ENCODE measurements at regions not wholly inside any gene's neighbourhood (a gene's known extent, or its start where the extent isn't known, plus 50 kb on each side); places are given as distances from the start of the nearest gene placed in this dataset.

DNA sequence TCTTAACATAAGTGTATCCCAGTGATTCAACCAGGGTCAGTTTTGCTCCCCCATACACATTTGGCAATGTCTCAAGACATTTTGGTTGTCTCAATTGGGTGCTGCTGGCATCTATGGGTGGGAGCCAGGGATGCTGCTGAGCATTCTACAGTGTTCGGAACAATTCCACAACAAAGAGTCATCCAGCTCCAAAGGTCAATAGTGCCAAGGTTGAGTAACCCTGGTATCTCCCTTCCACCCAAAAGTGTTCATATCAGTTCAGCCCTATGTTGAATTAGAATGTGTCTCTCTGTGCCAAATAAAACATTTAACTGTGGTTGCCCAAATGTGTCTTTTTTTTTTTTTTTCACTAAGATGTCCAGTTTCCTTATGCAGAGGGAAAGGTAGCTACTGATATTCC is 129.4 kb upstream of the RAI2 start:
- H3K9me3 Mint-ChIP-seq = no peaks in the 10 kb centered on the region
- intact Hi-C loops (cut with micrococcal nuclease) = no loop called here
- DNase-seq = no peak
- no peaks in the 10 kb centered on the region for H3K36me3 ChIP-seq (ENCODE audit: control insufficient read depth, insufficient read depth, low read length)
- H3K27me3 Mint-ChIP-seq (ENCODE audit: low read depth in 2 of 2) = no peaks in the 10 kb centered on the region
- no peaks in the 10 kb centered on the region for H3K4me1 Mint-ChIP-seq
- WGBS (ENCODE audit: insufficient coverage) = no CpG with 5 or more reads among the region's 1 CpG
- H3K4me3 Mint-ChIP-seq = no peak overlapping the region
- H3K4me1 ChIP-seq (ENCODE audit: control insufficient read depth, insufficient read depth, low read length) = no peaks in the 10 kb centered on the region
- no peaks in the 10 kb centered on the region for H3K36me3 Mint-ChIP-seq
- H3K4me3 ChIP-seq (ENCODE audit: low read length) = no peak overlapping the region
- no peak overlapping the region for H3K27ac Mint-ChIP-seq
- no peak for TF ChIP-seq CTCF (IDR thresholded peaks at IDR 0.05)
- H3K27ac ChIP-seq (ENCODE audit: low read length) = no peak overlapping the region
- no peaks in the 10 kb centered on the region for H3K9me3 ChIP-seq (ENCODE audit: control insufficient read depth, insufficient read depth, low read length)
- no peaks in the 10 kb centered on the region for H3K27me3 ChIP-seq (ENCODE audit: control insufficient read depth, insufficient read depth, low read length)
- no peak for ATAC-seq

- no CpG with 5 or more reads among the region's 2 CpGs for WGBS (ENCODE audit: insufficient coverage)
- no peak overlapping the region for H3K4me3 Mint-ChIP-seq
- Histone ChIP-seq H3K27me3 (ENCODE audit: control insufficient read depth, insufficient read depth, low read length) (no peaks in the 10 kb centered on the region), H3K4me1 (ENCODE audit: control insufficient read depth, insufficient read depth, low read length) (no peaks in the 10 kb centered on the region), H3K4me3 (ENCODE audit: low read length) (no peak overlapping the region), H3K36me3 (ENCODE audit: control insufficient read depth, insufficient read depth, low read length) (no peaks in the 10 kb centered on the region), H3K9me3 (ENCODE audit: control insufficient read depth, insufficient read depth, low read length) (no peaks in the 10 kb centered on the region), H3K27ac (ENCODE audit: low read length) (no peak overlapping the region)
- no peak for ATAC-seq
- H3K9me3 Mint-ChIP-seq = peaks cover 0 to 3% of the 10 kb centered on the region in 2 donors
- no peaks in the 10 kb centered on the region for H3K27me3 Mint-ChIP-seq (ENCODE audit: low read depth in 2 of 2)
- DNase-seq = peak in 1 of 2 donors; percentile 57
- intact Hi-C loops (cut with micrococcal nuclease) = no loop called here
- no peak overlapping the region for H3K27ac Mint-ChIP-seq
- no peaks in the 10 kb centered on the region for H3K4me1 Mint-ChIP-seq
- TF ChIP-seq CTCF (IDR thresholded peaks at IDR 0.05) = no peak
- no peaks in the 10 kb centered on the region for H3K36me3 Mint-ChIP-seq
These were observed 126.7 kb upstream of the RAI2 start for GRCh38 chrX:17987783-17988182.

- Mint-ChIP-seq H3K9me3 (peaks cover 0 to 3% of the 10 kb centered on the region in 2 donors), H3K4me3 (no peak overlapping the region), H3K27me3 (ENCODE audit: low read depth in 2 of 2) (no peaks in the 10 kb centered on the region), H3K36me3 (no peaks in the 10 kb centered on the region), H3K27ac (no peak overlapping the region), H3K4me1 (no peaks in the 10 kb centered on the region)
- H3K27ac ChIP-seq (ENCODE audit: low read length) = no peak overlapping the region
- no peak for TF ChIP-seq CTCF (IDR thresholded peaks at IDR 0.05)
- no peaks in the 10 kb centered on the region for H3K4me1 ChIP-seq (ENCODE audit: control insufficient read depth, insufficient read depth, low read length)
- H3K9me3 ChIP-seq (ENCODE audit: control insufficient read depth, insufficient read depth, low read length) = no peaks in the 10 kb centered on the region
- H3K27me3 ChIP-seq (ENCODE audit: control insufficient read depth, insufficient read depth, low read length) = no peaks in the 10 kb centered on the region
- DNase-seq (no peak), ATAC-seq (no peak)
- intact Hi-C loops (cut with micrococcal nuclease) = no loop called here
- 71% methylated on average over 3 of the region's 3 CpGs for WGBS (ENCODE audit: insufficient coverage)
- H3K36me3 ChIP-seq (ENCODE audit: control insufficient read depth, insufficient read depth, low read length) = no peaks in the 10 kb centered on the region
- no peak overlapping the region for H3K4me3 ChIP-seq (ENCODE audit: low read length)
These were observed 125.9 kb upstream of the RAI2 start for GRCh38 chrX:17986977-17987376.

DNA sequence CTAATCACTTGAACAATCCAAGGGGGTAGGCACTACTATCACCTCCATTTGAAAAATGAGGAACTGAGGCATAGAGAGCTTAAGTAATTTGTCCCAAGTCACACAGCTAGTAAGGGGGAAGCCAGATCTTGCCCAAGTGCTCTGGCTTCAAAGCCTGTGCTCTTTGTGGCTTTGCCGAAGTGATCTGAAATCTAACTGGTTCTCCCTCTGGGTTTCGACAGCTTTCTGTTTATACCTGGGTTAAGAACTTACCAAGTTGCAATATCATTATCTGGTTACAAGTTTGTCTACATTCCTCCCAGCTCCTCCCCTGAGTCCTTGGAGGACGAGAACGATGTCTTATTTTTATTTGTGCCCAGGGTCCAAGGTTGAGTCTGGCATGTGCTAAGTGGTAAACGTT is 125.3 kb upstream of the RAI2 start:
- no peaks in the 10 kb centered on the region for H3K4me1 Mint-ChIP-seq
- ATAC-seq (no peak), DNase-seq (no peak)
- no peaks in the 10 kb centered on the region for H3K4me1 ChIP-seq (ENCODE audit: control insufficient read depth, insufficient read depth, low read length)
- intact Hi-C loops (cut with micrococcal nuclease) = no loop called here
- H3K27me3 ChIP-seq (ENCODE audit: control insufficient read depth, insufficient read depth, low read length) = no peaks in the 10 kb centered on the region
- H3K27ac Mint-ChIP-seq = no peak overlapping the region
- no peaks in the 10 kb centered on the region for H3K36me3 ChIP-seq (ENCODE audit: control insufficient read depth, insufficient read depth, low read length)
- H3K9me3 Mint-ChIP-seq = peaks cover 0 to 3% of the 10 kb centered on the region in 2 donors
- no peaks in the 10 kb centered on the region for H3K36me3 Mint-ChIP-seq
- H3K27me3 Mint-ChIP-seq (ENCODE audit: low read depth in 2 of 2) = no peaks in the 10 kb centered on the region
- 87% methylated on average over 5 of the region's 5 CpGs for WGBS (ENCODE audit: insufficient coverage)
- TF ChIP-seq CTCF (IDR thresholded peaks at IDR 0.05) = no peak
- H3K9me3 ChIP-seq (ENCODE audit: control insufficient read depth, insufficient read depth, low read length) = no peaks in the 10 kb centered on the region
- no peak overlapping the region for H3K27ac ChIP-seq (ENCODE audit: low read length)
- H3K4me3 Mint-ChIP-seq = no peak overlapping the region
- no peak overlapping the region for H3K4me3 ChIP-seq (ENCODE audit: low read length)
